IMR-90 (cell line): ENCODE measurements at regions not wholly inside any gene's neighbourhood (a gene's known extent, or its start where the extent isn't known, plus 50 kb on each side); places are given as distances from the start of the nearest gene placed in this dataset.

Source experiments
- ATAC-seq: fragments of 200-7000 bp; cut with Tn5 transposase; 2 replicates; pipeline ENCODE4 v1.9.1; 2020; ENCODE audit warnings: low read depth, mild to moderate bottlenecking, moderate library complexity
- BruUV-seq: library from RNA; stranded (reverse); fragments of 400-500 nt; replicated peaks from 2 replicates; lab custom pipeline; 2021; lab: Mats Ljungman, UMichigan
- CTCF ChIA-PET: fragments of 300-600 bp; formaldehyde crosslinking; extraction: SDS; loops from one replicate; lab custom pipeline; 2021; ENCODE audit warnings: antibody characterized with exemption; lab: Yijun Ruan, JAX
- POLR2A ChIA-PET: fragments of 300-600 bp; sonication (Branson Sonifier 250); formaldehyde crosslinking; loops from one replicate; lab custom pipeline; 2022; ENCODE audit warnings: antibody characterized with exemption; ENCODE audit not compliant: unreplicated experiment; lab: Charles Lee
- DNase-seq: peaks from one replicate; pipeline ENCODE4 v3.0.0; 2013
- H2AFZ ChIP-seq: replicated peaks from 2 replicates; pipeline ENCODE3; 2013; ENCODE audit warnings: low read length, mild to moderate bottlenecking; ENCODE audit not compliant: poor library complexity
- H2AK5ac ChIP-seq: 2 replicates; pipeline ENCODE4 v1.6.1; 2013; ENCODE audit warnings: low read depth, low read length, inconsistent platforms
- H2AK9ac ChIP-seq: replicated peaks from 2 replicates; pipeline ENCODE3; 2013; ENCODE audit warnings: mild to moderate bottlenecking, low read depth, low read length, moderate library complexity; ENCODE audit not compliant: poor library complexity
- H2BK120ac ChIP-seq: 2 replicates; pipeline ENCODE4 v1.6.1; 2013; ENCODE audit warnings: low read depth, low read length, inconsistent platforms
- H2BK15ac ChIP-seq: 3 replicates; pipeline ENCODE4 v1.6.1; 2013; ENCODE audit warnings: low read depth, low read length, inconsistent platforms
- H2BK20ac ChIP-seq: 2 replicates; pipeline ENCODE4 v1.6.1; 2013; ENCODE audit warnings: low read depth, mild to moderate bottlenecking, inconsistent platforms, low read length, moderate library complexity
- H2BK5ac ChIP-seq: 2 replicates; pipeline ENCODE4 v1.6.1; 2013; ENCODE audit warnings: mild to moderate bottlenecking, low read depth, low read length, inconsistent platforms; ENCODE audit not compliant: poor library complexity, severe bottlenecking
- H3K14ac ChIP-seq: replicated peaks from 2 replicates; pipeline ENCODE4 v1.6.1; 2013; ENCODE audit warnings: low read depth, low read length, inconsistent platforms
- H3K18ac ChIP-seq: 2 replicates; pipeline ENCODE4 v1.6.1; 2013; ENCODE audit warnings: low read depth, low read length, control low read depth
- H3K23ac ChIP-seq: 2 replicates; pipeline ENCODE4 v1.6.1; 2013; ENCODE audit warnings: low read depth, low read length, inconsistent platforms
- H3K27ac ChIP-seq: 2 replicates; pipeline ENCODE4 v1.5.1; 2013; ENCODE audit warnings: mild to moderate bottlenecking, control low read depth, low read length; ENCODE audit not compliant: insufficient read depth
- H3K27me3 ChIP-seq: 2 replicates; pipeline ENCODE4 v1.6.1; 2013; ENCODE audit warnings: low read length; ENCODE audit not compliant: control insufficient read depth, insufficient read depth
- H3K36me3 ChIP-seq: 2 replicates; pipeline ENCODE4 v1.6.1; 2013; ENCODE audit warnings: low read length, mixed read lengths; ENCODE audit not compliant: control insufficient read depth, insufficient read depth
- H3K4ac ChIP-seq: 2 replicates; pipeline ENCODE4 v1.6.1; 2013; ENCODE audit warnings: low read depth, low read length, inconsistent platforms
- H3K4me1 ChIP-seq: 2 replicates; pipeline ENCODE4 v1.6.1; 2013; ENCODE audit warnings: low read length, mixed read lengths; ENCODE audit not compliant: control insufficient read depth, insufficient read depth
- H3K4me2 ChIP-seq: 2 replicates; pipeline ENCODE4 v1.6.1; 2013; ENCODE audit warnings: low read depth, mild to moderate bottlenecking, control low read depth, low read length, moderate library complexity
- H3K4me3 ChIP-seq: 2 replicates; pipeline ENCODE4 v1.5.1; 2013; ENCODE audit warnings: low read depth, mild to moderate bottlenecking, control low read depth, low read length, moderate library complexity; ENCODE audit not compliant: insufficient read depth
- H3K56ac ChIP-seq: 2 replicates; pipeline ENCODE4 v1.6.1; 2013; ENCODE audit warnings: low read length, inconsistent platforms; ENCODE audit not compliant: insufficient read depth; ENCODE audit errors: extremely low read depth
- H3K79me1 ChIP-seq, 2 experiments: 2 replicates each; pipeline ENCODE4 v1.6.1; 2013; ENCODE audit warnings: low read length in 2 of 2, inconsistent platforms in 1 of 2, low read depth in 1 of 2
- H3K9ac ChIP-seq: 2 replicates; pipeline ENCODE4 v1.6.1; 2013; ENCODE audit warnings: low read depth, low read length, control low read depth
- H3K9me1 ChIP-seq: 2 replicates; pipeline ENCODE4 v1.6.1; 2013; ENCODE audit warnings: low read length, inconsistent platforms; ENCODE audit not compliant: insufficient read depth
- H3K9me3 ChIP-seq: 2 replicates; pipeline ENCODE4 v1.6.1; 2013; ENCODE audit warnings: low read length; ENCODE audit not compliant: control insufficient read depth, insufficient read depth
- H4K20me1 ChIP-seq: 2 replicates; pipeline ENCODE4 v1.6.1; 2013; ENCODE audit warnings: low read length, inconsistent platforms; ENCODE audit not compliant: insufficient read depth
- H4K5ac ChIP-seq: 2 replicates; pipeline ENCODE4 v1.6.1; 2013; ENCODE audit warnings: mild to moderate bottlenecking, low read depth, low read length, control low read depth
- H4K8ac ChIP-seq, 2 experiments: 2 replicates each; pipeline ENCODE4 v1.6.1; 2013; ENCODE audit warnings: low read depth in 2 of 2, low read length in 2 of 2, control low read depth in 1 of 2, inconsistent platforms in 1 of 2
- H4K91ac ChIP-seq: 2 replicates; pipeline ENCODE4 v1.6.1; 2013; ENCODE audit warnings: low read depth, low read length, inconsistent platforms; ENCODE audit not compliant: insufficient read depth
- CHD1 ChIP-seq: IDR thresholded peaks from 2 replicates; pipeline ENCODE4 v1.6.1; 2012; ENCODE audit warnings: low read depth, low read length, improper control_type of control experiment
- MAZ ChIP-seq: IDR thresholded peaks from 2 replicates; pipeline ENCODE4 v1.6.1; 2012; ENCODE audit warnings: low read depth, mild to moderate bottlenecking, low read length, improper control_type of control experiment, moderate library complexity, borderline replicate concordance
- POLR2A ChIP-seq: IDR thresholded peaks from 2 replicates; pipeline ENCODE4 v1.6.1; 2012; ENCODE audit warnings: mild to moderate bottlenecking, low read depth, low read length
- SMC3 ChIP-seq: fragments of 150-350 bp; IDR thresholded peaks from 2 replicates; pipeline ENCODE4 v1.6.1; 2016; ENCODE audit warnings: low read depth, mild to moderate bottlenecking, antibody characterized with exemption, low read length, moderate library complexity
- WGBS, 2 experiments: methylation state at CpG; one replicate each; pipeline versions ENCODE4 v1.1.5 to v1.1.7; 2013; ENCODE audit warnings: missing lambda C conversion rate in 2 of 2; ENCODE audit not compliant: insufficient read length in 1 of 2; ENCODE audit errors: extremely low coverage in 2 of 2; 5-methylcytosine and 5-hydroxymethylcytosine counted together
- dilution Hi-C: fragments of 300-500 bp; cut with HindIII; formaldehyde crosslinking; loops from one replicate; pipeline ENCODE4 v1.14.3; 2018; ENCODE audit warnings: low sequenced_read_pairs; ENCODE audit not compliant: unreplicated experiment
- in situ Hi-C: fragments of 300-500 bp; cut with MboI; formaldehyde crosslinking; loops from 3 replicates; pipeline ENCODE4 v1.14.3; 2019; ENCODE audit warnings: low sequenced_read_pairs, inconsistent platforms, mixed read lengths
- intact Hi-C: fragments of 100-400 bp; cut with micrococcal nuclease; formaldehyde crosslinking; loops from 2 replicates; pipeline ENCODE4 v1.10.0; 2022

- Histone ChIP-seq H2BK20ac (no peak overlapping the region), H3K9me1 (no peaks in the 10 kb centered on the region), H3K4me2 (no peak overlapping the region), H4K91ac (no peak overlapping the region), H4K20me1 (no peaks in the 10 kb centered on the region), H2AK5ac (no peak overlapping the region), H3K4me3 (no peak overlapping the region), H3K18ac (no peak overlapping the region), H4K5ac (no peak overlapping the region), H3K9me3 (no peaks in the 10 kb centered on the region), H2BK120ac (no peak overlapping the region), H3K9ac (no peak overlapping the region), H2BK15ac (no peak overlapping the region), H2BK5ac (no peak overlapping the region), H3K27ac (no peak overlapping the region), H3K56ac (no peak overlapping the region), H2AK9ac (no peak overlapping the region), H3K4me1 (no peaks in the 10 kb centered on the region), H3K27me3 (no peaks in the 10 kb centered on the region), H3K79me1 (no peaks in the 10 kb centered on the region), H3K36me3 (no peaks in the 10 kb centered on the region), H3K4ac (no peak overlapping the region), H3K14ac (no peak overlapping the region), H2AFZ (no peak overlapping the region), H3K23ac (no peak overlapping the region), H4K8ac (no peak overlapping the region)
- TF ChIP-seq MAZ (no peak), CHD1 (no peak), POLR2A (no peak), SMC3 (no peak)
- dilution Hi-C loops, result no loop called here
- POLR2A ChIA-PET, result no interaction called here
- no peak for DNase-seq
- no TSS peak for BruUV-seq
- in situ Hi-C loops, result no loop called here
- intact Hi-C loops, result no loop called here
- no CpG with 5 or more reads among the region's 2 CpGs for WGBS, 2 experiments
- no peak for ATAC-seq
- CTCF ChIA-PET, result no interaction called here
Observed at GRCh38 chr16:19935694-19936093, 51.0 kb upstream of the GPRC5B start.
